ENCODE measurements at regions not wholly inside any gene's neighbourhood (a gene's known extent, or its start where the extent isn't known, plus 50 kb on each side); places are given as distances from the start of the nearest gene placed in this dataset.

GRCh38 chr17:77581480-77581879, 377.0 kb upstream of the TNRC6C start:
- no peak for TF ChIP-seq CTCF (IDR thresholded peaks at IDR 0.05)
- no peak for TF ChIP-seq ZFX (IDR thresholded peaks at IDR 0.05; ENCODE audit: borderline replicate concordance)

All from 22Rv1 (cell line).